HepG2 (cell line): ENCODE measurements at regions not wholly inside any gene's neighbourhood (a gene's known extent, or its start where the extent isn't known, plus 50 kb on each side); places are given as distances from the start of the nearest gene placed in this dataset.
"Not testable (repeated sequence)": the region's sequence is repeated elsewhere in the genome, so short reads cannot be mapped to it uniquely, and the experiment has no call there.

Source experiments
- CENPT ChIP-seq: sonication (generic); formaldehyde crosslinking; IDR thresholded peaks from 2 replicates; pipeline ENCODE4 v1.8.0; 2022; ENCODE audit warnings: low read depth, mild to moderate bottlenecking, moderate library complexity, missing genetic modification reagents
- POLR2A ChIP-seq, 2 experiments: IDR thresholded peaks; 2 replicates each; pipeline ENCODE4 v1.6.1; 2011; ENCODE audit warnings: low read depth in 2 of 2, low read length in 2 of 2, mild to moderate bottlenecking in 1 of 2, moderate library complexity in 1 of 2; ENCODE audit not compliant: insufficient read depth in 1 of 2
- ZNF274 ChIP-seq: sonication (generic); formaldehyde crosslinking; IDR thresholded peaks from 2 replicates; pipeline ENCODE4 v1.5.1; 2020; ENCODE audit warnings: mild to moderate bottlenecking, missing genetic modification reagents
- ZNF335 ChIP-seq: sonication (generic); formaldehyde crosslinking; IDR thresholded peaks from 2 replicates; pipeline ENCODE4 v1.4.0; 2020; ENCODE audit warnings: missing genetic modification reagents
- TF ChIP-seq, protein P1 (sequence below): sonication (generic); formaldehyde crosslinking; IDR thresholded peaks from 2 replicates; pipeline ENCODE4 v1.5.0; 2020; ENCODE audit warnings: mild to moderate bottlenecking, missing genetic modification reagents, moderate library complexity
- TF ChIP-seq, protein P2 (sequence below): sonication (generic); formaldehyde crosslinking; IDR thresholded peaks from 2 replicates; pipeline ENCODE4 v1.5.1; 2020; ENCODE audit warnings: mild to moderate bottlenecking, missing genetic modification reagents, borderline replicate concordance
- TF ChIP-seq, protein P3 (sequence below): sonication (generic); formaldehyde crosslinking; IDR thresholded peaks from 2 replicates; pipeline ENCODE4 v1.4.0; 2020; ENCODE audit warnings: low read depth, missing genetic modification reagents
- TF ChIP-seq, protein P4 (sequence below): sonication (generic); formaldehyde crosslinking; conservative IDR thresholded peaks from 2 replicates; pipeline ENCODE4 v1.4.0; 2020; ENCODE audit warnings: missing genetic modification reagents

DNA sequence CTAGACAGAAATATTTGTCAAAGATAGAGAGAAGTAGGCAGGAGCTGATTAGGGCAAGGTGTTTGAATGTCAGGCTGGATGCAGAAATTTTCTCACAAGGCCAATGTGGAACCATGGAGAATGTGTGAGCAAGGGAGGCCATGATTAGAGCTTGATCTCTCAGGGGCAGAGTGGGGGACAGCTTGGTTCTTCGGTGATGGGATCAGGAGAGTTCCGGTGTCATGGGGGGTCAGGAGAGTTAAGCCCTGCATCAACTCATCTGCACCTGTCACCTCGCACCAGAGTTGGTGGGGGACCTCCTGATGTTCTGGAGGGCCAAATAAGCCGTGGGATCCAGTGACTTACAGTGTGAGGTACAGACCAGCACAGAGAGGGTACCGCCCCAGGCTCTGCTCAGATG is 175.1 kb upstream of the TPTE start:
- TF ChIP-seq CENPT (CRISPR knock-in tag); ZNF335 (CRISPR knock-in tag); POLR2A (IDR thresholded peaks at IDR 0.05; ENCODE audit: insufficient read depth in 1 of 2, low read depth in 2 of 2, low read length in 2 of 2); ZNF274 (CRISPR knock-in tag): not testable (repeated sequence)
- TF ChIP-seq, protein P1, sequence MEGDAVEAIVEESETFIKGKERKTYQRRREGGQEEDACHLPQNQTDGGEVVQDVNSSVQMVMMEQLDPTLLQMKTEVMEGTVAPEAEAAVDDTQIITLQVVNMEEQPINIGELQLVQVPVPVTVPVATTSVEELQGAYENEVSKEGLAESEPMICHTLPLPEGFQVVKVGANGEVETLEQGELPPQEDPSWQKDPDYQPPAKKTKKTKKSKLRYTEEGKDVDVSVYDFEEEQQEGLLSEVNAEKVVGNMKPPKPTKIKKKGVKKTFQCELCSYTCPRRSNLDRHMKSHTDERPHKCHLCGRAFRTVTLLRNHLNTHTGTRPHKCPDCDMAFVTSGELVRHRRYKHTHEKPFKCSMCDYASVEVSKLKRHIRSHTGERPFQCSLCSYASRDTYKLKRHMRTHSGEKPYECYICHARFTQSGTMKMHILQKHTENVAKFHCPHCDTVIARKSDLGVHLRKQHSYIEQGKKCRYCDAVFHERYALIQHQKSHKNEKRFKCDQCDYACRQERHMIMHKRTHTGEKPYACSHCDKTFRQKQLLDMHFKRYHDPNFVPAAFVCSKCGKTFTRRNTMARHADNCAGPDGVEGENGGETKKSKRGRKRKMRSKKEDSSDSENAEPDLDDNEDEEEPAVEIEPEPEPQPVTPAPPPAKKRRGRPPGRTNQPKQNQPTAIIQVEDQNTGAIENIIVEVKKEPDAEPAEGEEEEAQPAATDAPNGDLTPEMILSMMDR (CRISPR knock-in tag) = not testable (repeated sequence)
- TF ChIP-seq, protein P2, sequence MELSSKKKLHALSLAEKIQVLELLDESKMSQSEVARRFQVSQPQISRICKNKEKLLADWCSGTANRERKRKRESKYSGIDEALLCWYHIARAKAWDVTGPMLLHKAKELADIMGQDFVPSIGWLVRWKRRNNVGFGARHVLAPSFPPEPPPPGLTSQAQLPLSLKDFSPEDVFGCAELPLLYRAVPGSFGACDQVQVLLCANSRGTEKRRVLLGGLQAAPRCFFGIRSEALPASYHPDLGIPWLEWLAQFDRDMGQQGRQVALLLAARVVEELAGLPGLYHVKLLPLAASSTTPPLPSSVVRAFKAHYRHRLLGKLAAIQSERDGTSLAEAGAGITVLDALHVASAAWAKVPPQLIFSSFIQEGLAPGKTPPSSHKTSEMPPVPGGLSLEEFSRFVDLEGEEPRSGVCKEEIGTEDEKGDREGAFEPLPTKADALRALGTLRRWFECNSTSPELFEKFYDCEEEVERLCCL (CRISPR knock-in tag) = not testable (repeated sequence)
- TF ChIP-seq, protein P3, sequence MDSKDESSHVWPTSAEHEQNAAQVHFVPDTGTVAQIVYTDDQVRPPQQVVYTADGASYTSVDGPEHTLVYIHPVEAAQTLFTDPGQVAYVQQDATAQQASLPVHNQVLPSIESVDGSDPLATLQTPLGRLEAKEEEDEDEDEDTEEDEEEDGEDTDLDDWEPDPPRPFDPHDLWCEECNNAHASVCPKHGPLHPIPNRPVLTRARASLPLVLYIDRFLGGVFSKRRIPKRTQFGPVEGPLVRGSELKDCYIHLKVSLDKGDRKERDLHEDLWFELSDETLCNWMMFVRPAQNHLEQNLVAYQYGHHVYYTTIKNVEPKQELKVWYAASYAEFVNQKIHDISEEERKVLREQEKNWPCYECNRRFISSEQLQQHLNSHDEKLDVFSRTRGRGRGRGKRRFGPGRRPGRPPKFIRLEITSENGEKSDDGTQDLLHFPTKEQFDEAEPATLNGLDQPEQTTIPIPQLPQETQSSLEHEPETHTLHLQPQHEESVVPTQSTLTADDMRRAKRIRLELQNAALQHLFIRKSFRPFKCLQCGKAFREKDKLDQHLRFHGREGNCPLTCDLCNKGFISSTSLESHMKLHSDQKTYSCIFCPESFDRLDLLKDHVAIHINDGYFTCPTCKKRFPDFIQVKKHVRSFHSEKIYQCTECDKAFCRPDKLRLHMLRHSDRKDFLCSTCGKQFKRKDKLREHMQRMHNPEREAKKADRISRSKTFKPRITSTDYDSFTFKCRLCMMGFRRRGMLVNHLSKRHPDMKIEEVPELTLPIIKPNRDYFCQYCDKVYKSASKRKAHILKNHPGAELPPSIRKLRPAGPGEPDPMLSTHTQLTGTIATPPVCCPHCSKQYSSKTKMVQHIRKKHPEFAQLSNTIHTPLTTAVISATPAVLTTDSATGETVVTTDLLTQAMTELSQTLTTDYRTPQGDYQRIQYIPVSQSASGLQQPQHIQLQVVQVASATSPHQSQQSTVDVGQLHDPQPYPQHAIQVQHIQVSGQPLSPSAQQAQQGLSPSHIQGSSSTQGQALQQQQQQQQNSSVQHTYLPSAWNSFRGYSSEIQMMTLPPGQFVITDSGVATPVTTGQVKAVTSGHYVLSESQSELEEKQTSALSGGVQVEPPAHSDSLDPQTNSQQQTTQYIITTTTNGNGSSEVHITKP (CRISPR knock-in tag) = not testable (repeated sequence)
- TF ChIP-seq, protein P4, sequence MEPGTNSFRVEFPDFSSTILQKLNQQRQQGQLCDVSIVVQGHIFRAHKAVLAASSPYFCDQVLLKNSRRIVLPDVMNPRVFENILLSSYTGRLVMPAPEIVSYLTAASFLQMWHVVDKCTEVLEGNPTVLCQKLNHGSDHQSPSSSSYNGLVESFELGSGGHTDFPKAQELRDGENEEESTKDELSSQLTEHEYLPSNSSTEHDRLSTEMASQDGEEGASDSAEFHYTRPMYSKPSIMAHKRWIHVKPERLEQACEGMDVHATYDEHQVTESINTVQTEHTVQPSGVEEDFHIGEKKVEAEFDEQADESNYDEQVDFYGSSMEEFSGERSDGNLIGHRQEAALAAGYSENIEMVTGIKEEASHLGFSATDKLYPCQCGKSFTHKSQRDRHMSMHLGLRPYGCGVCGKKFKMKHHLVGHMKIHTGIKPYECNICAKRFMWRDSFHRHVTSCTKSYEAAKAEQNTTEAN = not testable (repeated sequence)
